ENCODE measurements at regions not wholly inside any gene's neighbourhood (a gene's known extent, or its start where the extent isn't known, plus 50 kb on each side); places are given as distances from the start of the nearest gene placed in this dataset.

DNA sequence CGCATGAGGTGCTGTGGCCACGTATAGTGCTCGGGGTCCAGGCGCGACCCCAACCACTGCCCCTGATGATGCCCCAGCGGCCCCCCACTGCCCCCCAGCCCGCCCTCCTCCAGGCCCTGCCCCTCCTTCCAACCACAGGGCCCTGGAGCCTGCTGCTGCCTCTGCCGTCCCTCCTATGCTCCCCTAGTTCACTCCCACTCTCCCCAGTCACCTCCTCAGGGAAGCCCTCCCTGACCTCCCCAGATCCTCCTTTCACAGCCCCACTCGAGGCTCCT lies 93.8 kb downstream of the UNCX start:
- H3K27me3 ChIP-seq (ENCODE audit: control insufficient read depth in 2 of 2, insufficient read depth in 2 of 2, low read length in 2 of 2) = no peaks in the 10 kb centered on the region

DNA sequence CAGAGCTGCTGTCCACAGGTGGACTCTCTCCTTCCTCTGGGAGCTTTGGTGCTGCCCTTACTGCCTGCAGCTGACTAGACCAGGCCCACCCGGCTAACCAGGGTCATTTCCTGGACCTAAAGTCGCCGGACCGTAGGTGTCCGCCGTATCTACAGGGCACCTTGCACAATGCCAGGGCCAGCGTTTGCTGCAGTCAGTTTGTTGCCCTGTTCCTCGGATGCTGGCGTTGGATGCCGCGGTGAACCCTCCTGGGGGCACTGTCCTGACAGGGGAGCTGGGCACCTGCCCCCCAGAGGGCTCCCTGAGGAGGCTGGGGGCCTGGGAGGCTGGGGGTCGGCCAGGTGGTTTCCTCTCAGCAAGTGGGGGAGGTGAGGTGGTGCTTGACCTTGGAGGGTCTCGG lies 96.6 kb downstream of the UNCX start:
- TF ChIP-seq MYC (IDR thresholded peaks at IDR 0.05; ENCODE audit: low read depth, low read length) (no peak), FOS (IDR thresholded peaks at IDR 0.05; ENCODE audit: borderline replicate concordance, insufficient read depth, low read length) (no peak), POLR2AphosphoS5 (IDR thresholded peaks at IDR 0.05; ENCODE audit: insufficient read depth, low read depth, low read length) (no peak)
- Histone ChIP-seq H3K36me3 (ENCODE audit: control insufficient read depth in 2 of 2, extremely low read depth in 1 of 2, insufficient read depth in 2 of 2, low read length in 2 of 2) (no peaks in the 10 kb centered on the region), H4K20me1 (replicated peaks; ENCODE audit: control insufficient read depth, extremely low read depth, insufficient read depth, low read length) (no peaks in the 10 kb centered on the region), H3K4me1 (ENCODE audit: control insufficient read depth, extremely low read depth, insufficient read depth, low read length) (no peaks in the 10 kb centered on the region), H3K9ac (replicated peaks; ENCODE audit: extremely low read depth, insufficient read depth, low read length) (no peak overlapping the region), H3K27me3 (ENCODE audit: control insufficient read depth in 2 of 2, insufficient read depth in 2 of 2, low read length in 2 of 2) (no peaks in the 10 kb centered on the region), H3K9me3 (replicated peaks; ENCODE audit: control insufficient read depth, insufficient read depth, low read length) (no peaks in the 10 kb centered on the region), H3K9me1 (replicated peaks; ENCODE audit: control insufficient read depth, extremely low read depth, insufficient read depth, low read length) (no peaks in the 10 kb centered on the region), H3K4me2 (ENCODE audit: insufficient read depth, low read length) (no peak overlapping the region), H3K27ac (ENCODE audit: insufficient read depth, low read depth, low read length) (no peak overlapping the region), H3K4me3 (replicated peaks in 1 of 3; ENCODE audit: insufficient read depth in 1 of 3, low read depth in 1 of 3, low read length in 3 of 3) (no peak overlapping the region), H3K79me2 (ENCODE audit: control insufficient read depth, insufficient read depth, low read length) (no peaks in the 10 kb centered on the region), H2AFZ (ENCODE audit: low read depth, low read length) (no peak overlapping the region)
- BruUV-seq (replicated peaks) = no TSS peak
- FAIRE-seq = no peak
- DNase-seq (ENCODE audit: low read depth, low spot score) = no peak
- ChIA-PET POLR2A (no interaction called here), CTCF (no interaction called here)
- dilution Hi-C loops (cut with MboI; ENCODE audit: extremely low pct_ligation_motif_present, low sequenced_read_pairs) = no loop called here
- intact Hi-C loops (cut with micrococcal nuclease) = no loop called here

More for the DNA sequence above, 93.8 kb downstream of the UNCX start:
- DNase-seq (ENCODE audit: low read depth, low spot score) = no peak
- Histone ChIP-seq H4K20me1 (replicated peaks; ENCODE audit: control insufficient read depth, extremely low read depth, insufficient read depth, low read length) (no peaks in the 10 kb centered on the region), H3K79me2 (ENCODE audit: control insufficient read depth, insufficient read depth, low read length) (no peaks in the 10 kb centered on the region), H3K4me2 (ENCODE audit: insufficient read depth, low read length) (no peak overlapping the region), H3K9ac (replicated peaks; ENCODE audit: extremely low read depth, insufficient read depth, low read length) (no peak overlapping the region), H3K4me3 (replicated peaks in 1 of 3; ENCODE audit: insufficient read depth in 1 of 3, low read depth in 1 of 3, low read length in 3 of 3) (no peak overlapping the region), H3K27ac (ENCODE audit: insufficient read depth, low read depth, low read length) (no peak overlapping the region), H3K9me3 (replicated peaks; ENCODE audit: control insufficient read depth, insufficient read depth, low read length) (no peaks in the 10 kb centered on the region), H3K9me1 (replicated peaks; ENCODE audit: control insufficient read depth, extremely low read depth, insufficient read depth, low read length) (no peaks in the 10 kb centered on the region), H3K36me3 (ENCODE audit: control insufficient read depth in 2 of 2, extremely low read depth in 1 of 2, insufficient read depth in 2 of 2, low read length in 2 of 2) (no peaks in the 10 kb centered on the region), H2AFZ (ENCODE audit: low read depth, low read length) (no peak overlapping the region), H3K4me1 (ENCODE audit: control insufficient read depth, extremely low read depth, insufficient read depth, low read length) (no peaks in the 10 kb centered on the region)
- intact Hi-C loops (cut with micrococcal nuclease) (no loop called here), dilution Hi-C loops (cut with MboI; ENCODE audit: extremely low pct_ligation_motif_present, low sequenced_read_pairs) (no loop called here)
- ChIA-PET POLR2A (no interaction called here), CTCF (no interaction called here)
- TF ChIP-seq FOS (IDR thresholded peaks at IDR 0.05; ENCODE audit: borderline replicate concordance, insufficient read depth, low read length) = no peak
- no peak for TF ChIP-seq POLR2A (IDR thresholded peaks at IDR 0.05; ENCODE audit: low read depth, low read length)
- TF ChIP-seq POLR2AphosphoS5 (IDR thresholded peaks at IDR 0.05; ENCODE audit: insufficient read depth, low read depth, low read length) = no peak
- TF ChIP-seq, protein P1, sequence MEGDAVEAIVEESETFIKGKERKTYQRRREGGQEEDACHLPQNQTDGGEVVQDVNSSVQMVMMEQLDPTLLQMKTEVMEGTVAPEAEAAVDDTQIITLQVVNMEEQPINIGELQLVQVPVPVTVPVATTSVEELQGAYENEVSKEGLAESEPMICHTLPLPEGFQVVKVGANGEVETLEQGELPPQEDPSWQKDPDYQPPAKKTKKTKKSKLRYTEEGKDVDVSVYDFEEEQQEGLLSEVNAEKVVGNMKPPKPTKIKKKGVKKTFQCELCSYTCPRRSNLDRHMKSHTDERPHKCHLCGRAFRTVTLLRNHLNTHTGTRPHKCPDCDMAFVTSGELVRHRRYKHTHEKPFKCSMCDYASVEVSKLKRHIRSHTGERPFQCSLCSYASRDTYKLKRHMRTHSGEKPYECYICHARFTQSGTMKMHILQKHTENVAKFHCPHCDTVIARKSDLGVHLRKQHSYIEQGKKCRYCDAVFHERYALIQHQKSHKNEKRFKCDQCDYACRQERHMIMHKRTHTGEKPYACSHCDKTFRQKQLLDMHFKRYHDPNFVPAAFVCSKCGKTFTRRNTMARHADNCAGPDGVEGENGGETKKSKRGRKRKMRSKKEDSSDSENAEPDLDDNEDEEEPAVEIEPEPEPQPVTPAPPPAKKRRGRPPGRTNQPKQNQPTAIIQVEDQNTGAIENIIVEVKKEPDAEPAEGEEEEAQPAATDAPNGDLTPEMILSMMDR (IDR thresholded peaks at IDR 0.05; ENCODE audit: extremely low read depth in 1 of 2, insufficient read depth in 1 of 2, low read depth in 1 of 2, low read length in 2 of 2) = no peak
- no peak for TF ChIP-seq EZH2 (IDR thresholded peaks at IDR 0.05; ENCODE audit: borderline replicate concordance, low read depth, low read length, severe bottlenecking)
- TF ChIP-seq, protein P2, sequence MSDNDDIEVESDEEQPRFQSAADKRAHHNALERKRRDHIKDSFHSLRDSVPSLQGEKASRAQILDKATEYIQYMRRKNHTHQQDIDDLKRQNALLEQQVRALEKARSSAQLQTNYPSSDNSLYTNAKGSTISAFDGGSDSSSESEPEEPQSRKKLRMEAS (IDR thresholded peaks at IDR 0.05; ENCODE audit: insufficient read depth, insufficient read length) = no peak
- TF ChIP-seq GATA2 (IDR thresholded peaks at IDR 0.05; ENCODE audit: insufficient read depth, insufficient read length, low read depth, low read length) = no peak
- no peak for TF ChIP-seq JUN (IDR thresholded peaks at IDR 0.05; ENCODE audit: borderline replicate concordance, insufficient read depth, insufficient read length, low read depth)
- no peak for TF ChIP-seq MYC (IDR thresholded peaks at IDR 0.05; ENCODE audit: low read depth, low read length)
- no TSS peak for BruUV-seq (replicated peaks)
- no peak for FAIRE-seq
